Heart left ventricle (tissue), 16 donors: ENCODE measurements at regions not wholly inside any gene's neighbourhood (a gene's known extent, or its start where the extent isn't known, plus 50 kb on each side); places are given as distances from the start of the nearest gene placed in this dataset.

ENCODE experiments used
- ATAC-seq, 4 donors: fragments of 200-7000 bp; cut with Tn5 transposase; one replicate each; pipeline ENCODE4 v1.9.1; 2020 to 2022; ENCODE audit warnings: moderate library complexity in 4 of 4, mild to moderate bottlenecking in 3 of 4, moderate number of reproducible peaks in 1 of 4
- DNase-seq, 5 donors: peaks; one replicate each; pipeline ENCODE4 v3.0.0-alpha.2; 2020
- H3K27ac ChIP-seq, 12 donors: fragments of 200-600 bp; sonication (generic) in 4 of 12; one replicate each; pipeline versions ENCODE4 v1.5.0 to v1.8.0; 2016 to 2022; ENCODE audit warnings: mild to moderate bottlenecking in 2 of 12
- H3K27me3 ChIP-seq, 9 donors: fragments of 200-600 bp; sonication (generic) in 2 of 9; one replicate each; pipeline versions ENCODE4 v1.5.1 to v1.8.0; 2016 to 2022; ENCODE audit warnings: mild to moderate bottlenecking in 3 of 9
- H3K36me3 ChIP-seq, 9 donors: fragments of 200-600 bp; sonication (generic) in 2 of 9; one replicate each; pipeline versions ENCODE4 v1.5.0 to v1.8.0; 2018 to 2022; ENCODE audit warnings: mild to moderate bottlenecking in 2 of 9
- H3K4me1 ChIP-seq, 12 donors: fragments of 200-600 bp; sonication (generic) in 4 of 12; one replicate each; pipeline versions ENCODE4 v1.5.0 to v1.8.0; 2016 to 2022; ENCODE audit warnings: mild to moderate bottlenecking in 3 of 12
- H3K4me3 ChIP-seq, 12 donors: fragments of 200-600 bp; sonication (generic) in 4 of 12; one replicate each; pipeline versions ENCODE4 v1.5.0 to v1.8.0; 2017 to 2022; ENCODE audit warnings: mild to moderate bottlenecking in 9 of 12, moderate library complexity in 4 of 12
- H3K9me3 ChIP-seq, 12 donors: fragments of 200-600 bp; sonication (generic) in 4 of 12; one replicate each; pipeline versions ENCODE4 v1.5.0 to v1.8.0; 2016 to 2022; ENCODE audit warnings: mild to moderate bottlenecking in 1 of 12
- POLR2A ChIP-seq, 2 donors: fragments of 450-650 bp; IDR thresholded peaks; one replicate each; pipeline ENCODE4 v1.6.1; 2017; ENCODE audit warnings: antibody characterized with exemption in 2 of 2, mild to moderate bottlenecking in 2 of 2, moderate library complexity in 2 of 2
- WGBS, 4 donors: extraction: QIAGEN DNeasy Blood & Tissue Kit in 2 of 4; methylation state at CpG; one replicate each; pipeline versions ENCODE4 v1.1.5 to v1.1.7; 2013 to 2018; 5-methylcytosine and 5-hydroxymethylcytosine counted together
- intact Hi-C, 10 donors: fragments of 100-400 bp; cut with DNase I; formaldehyde crosslinking; loops; one replicate each; pipeline versions ENCODE4 v1.11.1 to v1.14.2; 2022
- TF ChIP-seq, protein P1 (sequence below), 12 donors: fragments of 200-600 bp; sonication (generic) in 4 of 12; IDR thresholded peaks; one replicate each; pipeline versions ENCODE4 v1.5.0 to v1.8.0; 2018 to 2022; ENCODE audit warnings: antibody characterized with exemption in 12 of 12, mild to moderate bottlenecking in 5 of 12
- donor health status: ischemic (EF 13 %, LVEDD 7.1; RV severe dilation, severe dysfunction).
- donor health status: healthy with polysubstance abuse.
- donor health status: DM: no; HTN: yes; CAD: no.
- donor health status: DM: no; HTN: no; CAD: no.
- donor health status: ischemic (EF 25% LVEDD 6.9; RV normal size, moderate dysfunction).
- donor health status: ischemic (EF 25% LVEDD 5.7; RV mildly dilated, moderate dysfunction).
- donor health status: healthy.
- donor health status: DM: yes; HTN: yes; CAD: no.
- donor health status: ischemic (EF 35%, LVEDD 5.7; RV mildly dilated, moderate dysfunction).
- donor health status: nonischemic (EF 11% LVEDD 7.7; RV severe dilation, severe dysfunction).
- donor health status: DM: yes; HTN: yes; CAD: no.
- donor health status: PGD.
- donor health status: ischemic (EF 29% LVEDD 5.4; RV normal size, mild dysfunction).
- donor health status: nonischemic (EF 23%, LVEDD 6.1; RV moderate dilation, normal function).

- Histone ChIP-seq H3K4me3 (no peak overlapping the region), H3K36me3 (no peaks in the 10 kb centered on the region), H3K27ac (no peak overlapping the region), H3K27me3 (no peaks in the 10 kb centered on the region), H3K4me1 (no peaks in the 10 kb centered on the region), H3K9me3 (peaks cover 0 to 15% (median 0%) of the 10 kb centered on the region in 12 donors)
- ATAC-seq (no peak), DNase-seq (no peak)
- 73 to 92% (median 84%) methylated on average over 1 of the region's 1 CpG for WGBS, 4 donors
- TF ChIP-seq POLR2A (IDR thresholded peaks at IDR 0.05), result no peak
- TF ChIP-seq, protein P1, sequence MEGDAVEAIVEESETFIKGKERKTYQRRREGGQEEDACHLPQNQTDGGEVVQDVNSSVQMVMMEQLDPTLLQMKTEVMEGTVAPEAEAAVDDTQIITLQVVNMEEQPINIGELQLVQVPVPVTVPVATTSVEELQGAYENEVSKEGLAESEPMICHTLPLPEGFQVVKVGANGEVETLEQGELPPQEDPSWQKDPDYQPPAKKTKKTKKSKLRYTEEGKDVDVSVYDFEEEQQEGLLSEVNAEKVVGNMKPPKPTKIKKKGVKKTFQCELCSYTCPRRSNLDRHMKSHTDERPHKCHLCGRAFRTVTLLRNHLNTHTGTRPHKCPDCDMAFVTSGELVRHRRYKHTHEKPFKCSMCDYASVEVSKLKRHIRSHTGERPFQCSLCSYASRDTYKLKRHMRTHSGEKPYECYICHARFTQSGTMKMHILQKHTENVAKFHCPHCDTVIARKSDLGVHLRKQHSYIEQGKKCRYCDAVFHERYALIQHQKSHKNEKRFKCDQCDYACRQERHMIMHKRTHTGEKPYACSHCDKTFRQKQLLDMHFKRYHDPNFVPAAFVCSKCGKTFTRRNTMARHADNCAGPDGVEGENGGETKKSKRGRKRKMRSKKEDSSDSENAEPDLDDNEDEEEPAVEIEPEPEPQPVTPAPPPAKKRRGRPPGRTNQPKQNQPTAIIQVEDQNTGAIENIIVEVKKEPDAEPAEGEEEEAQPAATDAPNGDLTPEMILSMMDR (IDR thresholded peaks at IDR 0.05), result no peak
- intact Hi-C loops, result no loop called here
Observed at GRCh38 chr4:34158878-34159277, 2085.4 kb downstream of the ARAP2 start.

DNA sequence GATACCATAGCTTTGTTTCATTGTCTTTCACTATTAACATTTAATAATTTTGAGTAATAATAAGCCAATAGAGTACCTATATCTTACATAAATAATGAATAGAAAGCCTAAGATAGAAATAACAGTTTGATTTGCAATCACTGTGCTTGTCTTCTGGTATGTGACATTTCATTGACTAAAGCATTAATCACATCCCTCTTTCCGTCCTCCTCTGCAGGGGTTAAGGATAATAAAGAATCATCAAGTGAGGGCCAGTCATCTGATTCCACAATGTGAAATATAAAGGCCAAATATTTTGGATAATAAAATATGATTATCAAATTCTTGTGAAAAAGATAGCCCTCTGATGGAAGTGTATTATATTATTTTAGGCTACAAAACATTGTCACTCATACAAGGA, 2073.4 kb downstream of the ARAP2 start:
- Histone ChIP-seq H3K27me3 (no peaks in the 10 kb centered on the region), H3K4me3 (no peak overlapping the region), H3K36me3 (no peaks in the 10 kb centered on the region), H3K4me1 (no peaks in the 10 kb centered on the region), H3K27ac (no peak overlapping the region), H3K9me3 (peaks cover 0 to 11% (median 0%) of the 10 kb centered on the region in 12 donors)
- DNase-seq, result no peak
- WGBS, 4 donors, result 35 to 59% (median 44%) methylated on average over 1 of the region's 1 CpG
- TF ChIP-seq, protein P1 (IDR thresholded peaks at IDR 0.05), result no peak
- no peak for TF ChIP-seq POLR2A (IDR thresholded peaks at IDR 0.05)
- ATAC-seq, result no peak
- intact Hi-C loops, result no loop called here

GRCh38 chr4:34176609-34177008, 2067.7 kb downstream of the ARAP2 start:
- ATAC-seq, result no peak
- Histone ChIP-seq H3K27me3 (no peaks in the 10 kb centered on the region), H3K4me3 (no peak overlapping the region), H3K27ac (no peak overlapping the region), H3K36me3 (no peaks in the 10 kb centered on the region), H3K4me1 (no peaks in the 10 kb centered on the region), H3K9me3 (peaks cover 0 to 21% (median 2%) of the 10 kb centered on the region in 12 donors)
- TF ChIP-seq, protein P1 (IDR thresholded peaks at IDR 0.05), result no peak
- no peak for TF ChIP-seq POLR2A (IDR thresholded peaks at IDR 0.05)
- intact Hi-C loops, result no loop called here
- no peak for DNase-seq

GRCh38 chr4:34178476-34178875, 2065.8 kb downstream of the ARAP2 start:
- Histone ChIP-seq H3K4me3 (no peak overlapping the region), H3K9me3 (peaks cover 0 to 21% (median 2%) of the 10 kb centered on the region in 12 donors), H3K36me3 (no peaks in the 10 kb centered on the region), H3K4me1 (no peaks in the 10 kb centered on the region), H3K27me3 (no peaks in the 10 kb centered on the region), H3K27ac (no peak overlapping the region)
- DNase-seq (no peak), ATAC-seq (no peak)
- intact Hi-C loops, result no loop called here
- TF ChIP-seq, protein P1 (IDR thresholded peaks at IDR 0.05), result no peak
- no peak for TF ChIP-seq POLR2A (IDR thresholded peaks at IDR 0.05)
